ENCODE measurements at regions not wholly inside any gene's neighbourhood (a gene's known extent, or its start where the extent isn't known, plus 50 kb on each side); places are given as distances from the start of the nearest gene placed in this dataset.

DNA sequence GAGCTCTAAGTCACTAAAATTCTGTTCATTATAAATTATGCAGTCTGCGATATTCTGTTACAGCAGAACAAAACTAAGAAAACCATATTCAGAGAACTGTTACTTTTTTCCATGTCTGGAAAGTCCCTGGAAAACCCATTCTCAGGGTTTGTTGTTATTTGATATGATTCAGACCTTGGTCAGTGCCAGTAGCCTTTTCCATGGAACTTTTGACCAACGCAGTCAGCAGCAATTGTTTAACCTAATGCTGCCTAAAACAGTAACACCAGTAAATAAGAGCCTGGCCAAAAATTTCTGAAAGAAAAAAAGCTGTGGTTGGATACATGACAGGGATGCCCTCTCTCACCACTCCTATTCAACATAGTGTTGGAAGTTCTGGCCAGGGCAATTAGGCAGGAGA, 402.7 kb downstream of the TBC1D4 start:
- Histone ChIP-seq H3K9me3 (no peaks in the 10 kb centered on the region), H3K4me3 (replicated peaks in 1 of 3) (no peak overlapping the region), H3K4me1 (no peaks in the 10 kb centered on the region), H3K27me3 (no peaks in the 10 kb centered on the region), H3K27ac (no peak overlapping the region), H3K36me3 (no peaks in the 10 kb centered on the region)
- intact Hi-C loops (cut with DNase I) = no loop called here
- WGBS, 2 donors = 71 to 73% methylated on average over 2 of the region's 2 CpGs
- TF ChIP-seq POLR2A (IDR thresholded peaks at IDR 0.05) (no peak), CTCF (IDR thresholded peaks at IDR 0.05) (no peak)
- no peak for DNase-seq

GRCh38 chr13:75076476-75076875, 405.5 kb downstream of the TBC1D4 start:
- TF ChIP-seq CTCF (IDR thresholded peaks at IDR 0.05) = no peak
- TF ChIP-seq POLR2A (IDR thresholded peaks at IDR 0.05) = no peak
- intact Hi-C loops (cut with DNase I) = no loop called here
- Histone ChIP-seq H3K4me1 (no peaks in the 10 kb centered on the region), H3K4me3 (replicated peaks in 1 of 3) (no peak overlapping the region), H3K27me3 (no peaks in the 10 kb centered on the region), H3K36me3 (no peaks in the 10 kb centered on the region), H3K9me3 (no peaks in the 10 kb centered on the region), H3K27ac (no peak overlapping the region)
- DNase-seq = no peak

DNA sequence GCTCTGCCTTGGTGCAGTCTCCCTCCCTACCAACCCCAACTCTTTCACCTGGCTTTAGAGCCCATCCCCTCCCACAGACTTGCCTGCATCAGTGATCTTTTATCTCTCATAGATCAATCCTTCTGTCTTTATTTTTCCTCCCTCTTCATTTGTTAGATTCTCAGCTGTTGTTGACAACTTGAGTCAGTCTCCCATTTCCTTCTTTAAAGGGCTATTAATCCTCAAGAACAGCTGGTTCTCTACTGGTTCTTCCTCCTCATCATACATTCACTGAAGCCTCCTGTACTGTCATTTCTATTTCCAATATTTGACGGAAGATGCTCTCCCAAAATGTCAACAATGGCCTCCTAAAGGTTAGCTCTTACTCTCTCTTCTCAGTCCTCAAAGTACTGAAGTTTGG, 408.2 kb downstream of the TBC1D4 start:
- Histone ChIP-seq H3K4me3 (replicated peaks in 1 of 3) (no peak overlapping the region), H3K9me3 (no peaks in the 10 kb centered on the region), H3K36me3 (no peaks in the 10 kb centered on the region), H3K27ac (no peak overlapping the region), H3K27me3 (no peaks in the 10 kb centered on the region), H3K4me1 (no peaks in the 10 kb centered on the region)
- intact Hi-C loops (cut with DNase I) = no loop called here
- WGBS, 2 donors = 96 to 100% methylated on average over 1 of the region's 1 CpG
- no peak for DNase-seq
- TF ChIP-seq POLR2A (IDR thresholded peaks at IDR 0.05) (no peak), CTCF (IDR thresholded peaks at IDR 0.05) (no peak)

DNA sequence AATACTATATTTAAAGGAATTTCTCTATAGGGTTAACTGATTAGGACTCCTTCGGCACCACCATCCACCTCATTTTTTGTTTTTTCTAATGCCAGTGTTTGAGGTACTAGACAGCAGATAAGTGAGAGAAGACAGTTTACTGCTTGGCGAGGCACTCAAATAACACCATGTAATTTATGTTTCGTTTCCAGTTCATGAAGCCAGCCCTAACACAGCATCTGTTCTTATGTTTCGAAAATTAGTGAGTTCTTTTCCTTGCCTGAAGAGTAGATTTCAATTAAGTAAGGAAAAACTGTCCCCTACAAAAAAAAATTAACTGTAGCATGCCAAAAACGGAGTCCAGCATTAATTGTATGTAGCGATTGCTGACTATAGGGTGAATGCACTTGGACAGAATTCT, 409.1 kb downstream of the TBC1D4 start:
- intact Hi-C loops (cut with DNase I) = no loop called here
- H3K27ac ChIP-seq = no peak overlapping the region
- no peaks in the 10 kb centered on the region for H3K9me3 ChIP-seq
- H3K27me3 ChIP-seq = no peaks in the 10 kb centered on the region
- DNase-seq = no peak
- TF ChIP-seq POLR2A (IDR thresholded peaks at IDR 0.05) (no peak), CTCF (IDR thresholded peaks at IDR 0.05) (no peak)
- H3K4me3 ChIP-seq (replicated peaks in 1 of 3) = no peak overlapping the region
- 83% methylated on average over 6 of the region's 6 CpGs for WGBS, 2 donors
- no peaks in the 10 kb centered on the region for H3K36me3 ChIP-seq
- no peaks in the 10 kb centered on the region for H3K4me1 ChIP-seq

DNA sequence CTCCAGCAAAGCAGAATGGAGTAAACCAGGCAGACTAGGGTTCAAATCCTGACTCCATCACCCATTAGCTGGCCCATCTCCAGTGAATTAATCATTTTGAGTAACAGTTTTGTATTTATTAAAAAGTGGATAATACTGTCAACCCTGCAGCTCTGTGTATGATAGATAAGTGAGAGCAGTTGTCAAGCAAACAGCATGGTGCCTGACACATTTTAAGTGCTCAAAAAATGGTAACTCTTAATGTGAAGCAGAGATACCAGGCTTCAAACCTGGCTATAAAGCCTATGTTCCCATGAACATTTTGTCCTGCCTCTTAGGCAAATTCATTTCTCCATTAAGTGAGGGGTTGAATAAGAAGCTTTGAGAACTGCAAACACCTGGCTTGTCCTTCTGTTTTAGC, 409.6 kb downstream of the TBC1D4 start:
- no peak overlapping the region for H3K4me3 ChIP-seq (replicated peaks in 1 of 3)
- no peaks in the 10 kb centered on the region for H3K36me3 ChIP-seq
- no peaks in the 10 kb centered on the region for H3K4me1 ChIP-seq
- TF ChIP-seq POLR2A (IDR thresholded peaks at IDR 0.05) (no peak), CTCF (IDR thresholded peaks at IDR 0.05) (no peak)
- H3K9me3 ChIP-seq = no peaks in the 10 kb centered on the region
- DNase-seq = no peak
- intact Hi-C loops (cut with DNase I) = no loop called here
- H3K27me3 ChIP-seq = no peaks in the 10 kb centered on the region
- no peak overlapping the region for H3K27ac ChIP-seq
